H1 (cell line): ENCODE measurements at regions not wholly inside any gene's neighbourhood (a gene's known extent, or its start where the extent isn't known, plus 50 kb on each side); places are given as distances from the start of the nearest gene placed in this dataset.

Experiments used
- ASH2L ChIP-seq: fragments of 200-600, 300-600 bp; sonication (generic); IDR thresholded peaks from one replicate; pipeline ENCODE4 v1.7.1; 2017; ENCODE audit warnings: low read length
- CHD1 ChIP-seq: IDR thresholded peaks from 2 replicates; pipeline ENCODE4 v1.6.1; 2012; ENCODE audit warnings: low read depth, low read length, improper control_type of control experiment
- CTCF ChIP-seq, 3 experiments: IDR thresholded peaks; 1 replicate in 2 of 3; 2 replicates in 1 of 3; pipeline versions ENCODE4 v1.5.1 to v1.6.1; 2011; ENCODE audit warnings: low read length in 3 of 3, mild to moderate bottlenecking in 3 of 3, inconsistent platforms in 2 of 3, low read depth in 1 of 3, moderate library complexity in 1 of 3; ENCODE audit not compliant: insufficient read depth in 1 of 3; ENCODE audit errors: control extremely low read depth in 1 of 3
- EP300 ChIP-seq, 2 experiments: IDR thresholded peaks; 1 replicate in 1 of 2; 2 replicates in 1 of 2; pipeline ENCODE4 v1.6.1; 2011 to 2012; ENCODE audit warnings: low read depth in 2 of 2, low read length in 2 of 2, mild to moderate bottlenecking in 2 of 2, borderline replicate concordance in 1 of 2, inconsistent platforms in 1 of 2, moderate library complexity in 1 of 2
- EZH2 ChIP-seq: fragments of 200-600 bp; sonication (generic); IDR thresholded peaks from 2 replicates; pipeline ENCODE4 v1.7.1; 2012; ENCODE audit warnings: low read depth, mild to moderate bottlenecking, moderate library complexity, low read length, inconsistent platforms; ENCODE audit not compliant: severe bottlenecking
- POLR2A ChIP-seq, 2 experiments: IDR thresholded peaks; 1 replicate in 1 of 2; 2 replicates in 1 of 2; pipeline ENCODE4 v1.6.1; 2011; ENCODE audit warnings: low read depth in 2 of 2, low read length in 2 of 2, mild to moderate bottlenecking in 2 of 2; ENCODE audit errors: control extremely low read depth in 1 of 2
- POLR2AphosphoS5 ChIP-seq: IDR thresholded peaks from 2 replicates; pipeline ENCODE4 v1.6.1; 2011; ENCODE audit warnings: low read depth, low read length
- RFX5 ChIP-seq: IDR thresholded peaks from 2 replicates; pipeline ENCODE4 v1.6.1; 2011; ENCODE audit warnings: low read depth, low read length, improper control_type of control experiment, borderline replicate concordance
- SIX5 ChIP-seq: IDR thresholded peaks from 2 replicates; pipeline ENCODE4 v1.6.1; 2011; ENCODE audit warnings: mild to moderate bottlenecking, low read depth, low read length
- SUZ12 ChIP-seq: fragments of 200-600 bp; sonication (generic); IDR thresholded peaks from 2 replicates; pipeline ENCODE4 v1.6.1; 2012; ENCODE audit warnings: mild to moderate bottlenecking, inconsistent platforms, low read length, moderate library complexity, mixed read lengths
- TF ChIP-seq, protein P1 (sequence below): IDR thresholded peaks from 2 replicates; pipeline ENCODE4 v1.6.1; 2012; ENCODE audit warnings: inconsistent platforms
- TF ChIP-seq, protein P2 (sequence below): IDR thresholded peaks from 2 replicates; pipeline ENCODE4 v1.6.1; 2012; ENCODE audit warnings: inconsistent platforms

DNA sequence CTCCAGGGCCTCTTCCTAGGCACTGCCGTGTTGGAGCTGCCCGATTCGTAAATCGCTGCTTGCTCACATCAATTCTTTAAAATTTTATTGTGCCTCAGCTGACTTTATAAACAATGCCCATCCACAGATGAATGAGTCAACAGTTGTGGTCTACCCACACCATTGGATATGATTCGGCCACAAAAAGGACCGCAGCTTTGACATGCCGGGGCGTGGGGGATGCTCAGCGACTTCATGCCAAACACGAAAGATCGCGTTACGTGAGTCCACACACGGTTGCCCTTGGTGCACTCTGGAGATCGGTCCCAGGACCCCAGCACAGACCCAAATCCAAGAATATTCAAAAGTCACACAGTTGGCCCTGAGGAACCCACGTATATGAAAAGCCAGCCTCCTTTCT, 195.7 kb downstream of the CTTN start:
- TF ChIP-seq EP300 (IDR thresholded peaks at IDR 0.05; ENCODE audit: borderline replicate concordance in 1 of 2, low read depth in 2 of 2, low read length in 2 of 2) (no peak), SUZ12 (no peak), CTCF (IDR thresholded peaks at IDR 0.05; ENCODE audit: control extremely low read depth in 1 of 3, insufficient read depth in 1 of 3, low read depth in 1 of 3, low read length in 3 of 3) (no peak), EZH2 (no peak), CHD1 (no peak), RFX5 (no peak), POLR2A (IDR thresholded peaks at IDR 0.05; ENCODE audit: control extremely low read depth in 1 of 2, low read depth in 2 of 2, low read length in 2 of 2) (no peak), POLR2AphosphoS5 (no peak), ASH2L (no peak), SIX5 (no peak)
- TF ChIP-seq, protein P1, sequence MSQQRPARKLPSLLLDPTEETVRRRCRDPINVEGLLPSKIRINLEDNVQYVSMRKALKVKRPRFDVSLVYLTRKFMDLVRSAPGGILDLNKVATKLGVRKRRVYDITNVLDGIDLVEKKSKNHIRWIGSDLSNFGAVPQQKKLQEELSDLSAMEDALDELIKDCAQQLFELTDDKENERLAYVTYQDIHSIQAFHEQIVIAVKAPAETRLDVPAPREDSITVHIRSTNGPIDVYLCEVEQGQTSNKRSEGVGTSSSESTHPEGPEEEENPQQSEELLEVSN: no peak
- TF ChIP-seq, protein P2, sequence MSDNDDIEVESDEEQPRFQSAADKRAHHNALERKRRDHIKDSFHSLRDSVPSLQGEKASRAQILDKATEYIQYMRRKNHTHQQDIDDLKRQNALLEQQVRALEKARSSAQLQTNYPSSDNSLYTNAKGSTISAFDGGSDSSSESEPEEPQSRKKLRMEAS: no peak
